ENCODE measurements at regions not wholly inside any gene's neighbourhood (a gene's known extent, or its start where the extent isn't known, plus 50 kb on each side); places are given as distances from the start of the nearest gene placed in this dataset.
A peak's percentile ranks its signal among the peaks of the same experiment; 100 is the strongest.

DNA sequence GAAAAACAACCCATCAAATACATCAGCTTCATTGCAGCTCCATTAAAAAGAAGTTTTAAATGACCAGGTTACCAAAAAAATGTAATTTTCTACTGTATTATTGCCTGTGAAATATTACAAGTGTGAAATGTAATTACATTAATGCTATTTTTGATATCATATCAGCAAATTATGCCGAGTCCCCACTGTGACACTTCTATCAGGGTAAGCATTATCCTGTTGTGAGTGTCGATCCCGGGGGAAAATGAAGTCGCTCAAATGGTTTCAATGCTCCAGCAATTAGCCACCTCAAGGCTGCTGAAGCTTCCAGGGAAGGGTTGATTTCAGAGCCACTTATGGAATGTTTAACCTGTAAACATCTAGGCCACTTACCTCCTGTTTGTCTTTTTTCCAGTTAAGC lies 70.4 kb downstream of the RCN1 start:
- DNase-seq (ENCODE audit: low read depth, low spot score): no peak
- H3K4me3 ChIP-seq (ENCODE audit: low read length): no peak overlapping the region

DNA sequence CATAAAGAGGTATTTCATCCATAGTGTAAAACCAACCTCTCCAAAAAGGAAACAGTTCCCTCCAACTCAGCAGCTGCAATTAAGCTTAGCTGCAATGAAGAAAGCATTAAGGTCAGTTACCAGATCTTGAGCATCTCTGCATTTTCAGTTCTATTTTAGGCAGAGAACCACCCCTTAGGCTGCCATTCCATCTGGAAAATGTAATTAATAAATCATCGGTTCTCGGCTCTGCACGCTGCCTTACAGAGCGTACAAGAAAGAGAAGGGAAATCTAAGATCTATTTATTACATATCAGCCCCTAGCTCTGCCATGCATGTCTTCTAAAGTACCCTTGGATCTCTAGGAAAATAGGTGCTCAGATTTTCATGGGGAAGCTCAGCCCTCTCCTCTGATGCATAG lies 71.5 kb downstream of the RCN1 start:
- DNase-seq (ENCODE audit: low read depth, low spot score): no peak
- peak overlapping the region; percentile 42 for H3K4me3 ChIP-seq (ENCODE audit: low read length)

- peak overlapping the region; percentile 42 for H3K4me3 ChIP-seq (ENCODE audit: low read length)
- peak; percentile 97 for DNase-seq (ENCODE audit: low read depth, low spot score)
These were observed 72.0 kb downstream of the RCN1 start for GRCh38 chr11:32162906-32163305.

GRCh38 chr11:32163557-32163956 lies 72.7 kb downstream of the RCN1 start:
- peak overlapping the region; percentile 17; the same call in 1 of the 2 replicates for H3K4me3 ChIP-seq (ENCODE audit: low read length)
- no peak for DNase-seq (ENCODE audit: low read depth, low spot score)

DNA sequence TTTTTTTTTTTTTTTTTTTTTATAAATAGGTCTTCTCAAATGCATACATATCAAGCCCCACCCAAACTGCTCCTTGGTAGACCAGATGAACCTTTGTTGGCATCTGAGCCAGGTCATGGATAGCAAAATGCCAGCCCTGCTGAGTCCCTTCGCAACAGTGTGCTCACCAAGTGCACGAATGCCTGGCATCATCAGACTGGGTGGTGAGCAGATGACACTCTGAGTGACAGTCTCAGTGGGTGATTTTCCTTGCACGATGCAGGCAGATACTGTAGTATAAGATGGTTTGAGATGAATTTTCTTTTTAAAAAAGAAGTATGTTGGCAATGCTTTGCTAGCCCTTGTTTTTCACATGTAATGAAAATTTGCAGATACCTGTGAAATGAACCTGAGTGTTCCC lies 74.0 kb downstream of the RCN1 start:
- DNase-seq (ENCODE audit: low read depth, low spot score): no peak

GRCh38 chr11:32168924-32169323 lies 78.0 kb downstream of the RCN1 start:
- DNase-seq (ENCODE audit: low read depth, low spot score): peak; percentile 83
- H3K4me3 ChIP-seq (ENCODE audit: low read length): no peak overlapping the region

More for the DNA sequence above, 74.0 kb downstream of the RCN1 start:
- H3K4me3 ChIP-seq (ENCODE audit: low read length): no peak overlapping the region

DNA sequence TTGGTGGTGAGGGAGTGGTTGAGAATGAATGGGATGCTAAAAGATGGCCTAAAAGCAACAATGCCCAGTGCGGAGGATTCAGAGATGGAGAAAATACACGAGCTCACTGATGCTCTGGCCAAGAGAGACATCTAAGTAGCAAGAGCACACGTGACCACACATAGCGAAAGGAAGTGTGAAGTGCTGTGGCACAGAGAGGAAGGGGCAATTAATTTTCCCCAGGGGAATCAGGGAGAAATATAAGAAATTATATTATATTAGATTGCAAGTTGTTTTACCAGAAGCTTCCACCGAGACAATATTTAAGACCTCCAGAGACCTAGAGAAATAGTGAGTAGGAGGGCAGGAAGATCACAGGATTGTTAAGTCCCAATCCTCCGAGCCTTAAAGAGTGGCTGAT lies 80.6 kb downstream of the RCN1 start:
- H3K4me3 ChIP-seq (ENCODE audit: low read length): no peak overlapping the region
- DNase-seq (ENCODE audit: low read depth, low spot score): no peak

- no peak for DNase-seq (ENCODE audit: low read depth, low spot score)
- no peak overlapping the region for H3K4me3 ChIP-seq (ENCODE audit: low read length)
These were observed 81.4 kb downstream of the RCN1 start for GRCh38 chr11:32172041-32172847.

GRCh38 chr11:32172848-32173834 lies 82.3 kb downstream of the RCN1 start:
- H3K4me3 ChIP-seq (ENCODE audit: low read length): no peak overlapping the region

GRCh38 chr11:32173977-32174376 lies 83.1 kb downstream of the RCN1 start:
- no peak overlapping the region for H3K4me3 ChIP-seq (ENCODE audit: low read length)
- DNase-seq (ENCODE audit: low read depth, low spot score): no peak

More at GRCh38 chr11:32172848-32173834, 82.3 kb downstream of the RCN1 start:
- DNase-seq (ENCODE audit: low read depth, low spot score): no peak

DNA sequence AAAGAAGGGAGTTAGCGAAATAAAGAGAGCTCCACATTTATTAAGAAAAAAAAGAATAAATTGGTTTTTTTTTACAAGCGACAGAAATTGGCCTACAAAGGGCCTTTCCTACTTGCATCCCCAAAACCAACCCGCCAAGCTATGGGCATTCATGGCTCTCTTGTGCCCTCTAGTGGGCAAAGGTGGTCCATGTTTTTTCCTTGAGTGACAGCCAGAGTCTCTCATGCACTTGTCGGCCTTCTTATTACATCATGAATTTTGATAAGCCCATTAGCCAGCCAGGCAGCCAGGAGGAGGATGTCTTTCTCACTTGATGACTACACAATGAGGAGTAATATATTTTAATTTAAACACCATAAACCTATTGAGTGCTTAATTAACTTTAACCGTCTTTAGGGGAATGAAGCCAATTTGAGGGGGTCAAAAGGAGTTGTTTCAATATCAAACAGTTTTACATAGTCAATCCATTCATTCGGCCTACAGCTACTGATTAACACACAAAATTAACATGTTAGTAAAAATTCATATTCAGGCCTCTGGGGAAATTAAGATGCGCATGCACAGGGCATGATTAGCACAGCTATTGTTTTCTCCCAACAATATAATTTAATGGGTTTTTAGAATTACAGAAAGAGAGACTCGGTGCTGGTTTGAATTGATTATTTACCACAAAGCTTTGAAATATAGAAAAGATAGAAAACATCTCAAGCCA lies 85.5 kb downstream of the RCN1 start:
- H3K4me3 ChIP-seq (ENCODE audit: low read length): no peak overlapping the region
- peak; percentile 92 for DNase-seq (ENCODE audit: low read depth, low spot score)

DNA sequence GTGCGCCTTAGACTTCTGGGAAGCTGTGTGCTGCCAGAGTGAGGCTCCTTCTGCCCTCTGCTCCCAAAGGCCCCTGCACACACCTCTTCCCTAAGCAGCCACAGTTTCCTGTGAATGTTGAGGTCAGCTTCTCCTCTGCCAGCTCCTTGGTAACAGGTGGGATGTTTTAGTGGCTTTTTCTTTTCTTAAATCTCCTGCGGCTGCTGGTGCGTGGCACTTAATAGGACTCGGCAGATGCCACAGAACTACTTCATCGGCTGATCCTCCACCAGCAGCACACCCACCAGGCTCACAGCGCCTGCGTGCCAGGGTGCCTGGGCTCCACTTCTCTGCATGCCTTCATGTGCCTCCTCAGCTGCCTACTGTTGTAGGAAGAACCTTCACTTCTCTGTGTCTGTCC lies 87.8 kb downstream of the RCN1 start:
- H3K4me3 ChIP-seq (ENCODE audit: low read length): no peak overlapping the region
- peak; percentile 55 for DNase-seq (ENCODE audit: low read depth, low spot score)

DNA sequence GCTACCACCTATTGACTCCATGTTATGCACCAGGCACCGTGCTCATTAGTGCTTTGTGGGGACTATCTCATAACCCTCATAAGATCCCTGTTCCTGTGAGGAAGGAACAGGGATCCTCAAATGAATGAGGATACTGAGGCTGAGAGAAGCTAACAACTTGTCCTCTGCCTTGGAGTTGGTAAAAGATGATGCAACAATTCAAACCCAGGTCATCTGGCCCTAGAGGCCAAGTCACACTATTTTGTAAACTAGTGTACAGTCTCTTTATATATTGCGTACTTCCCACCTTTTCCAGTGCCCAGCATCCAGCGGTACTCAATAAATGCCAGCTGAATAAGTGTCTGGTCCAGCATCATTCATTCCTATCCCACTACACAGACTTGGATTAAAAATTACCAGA lies 92.6 kb downstream of the RCN1 start:
- no peak for DNase-seq (ENCODE audit: low read depth, low spot score)
- H3K4me3 ChIP-seq (ENCODE audit: low read length): no peak overlapping the region

DNA sequence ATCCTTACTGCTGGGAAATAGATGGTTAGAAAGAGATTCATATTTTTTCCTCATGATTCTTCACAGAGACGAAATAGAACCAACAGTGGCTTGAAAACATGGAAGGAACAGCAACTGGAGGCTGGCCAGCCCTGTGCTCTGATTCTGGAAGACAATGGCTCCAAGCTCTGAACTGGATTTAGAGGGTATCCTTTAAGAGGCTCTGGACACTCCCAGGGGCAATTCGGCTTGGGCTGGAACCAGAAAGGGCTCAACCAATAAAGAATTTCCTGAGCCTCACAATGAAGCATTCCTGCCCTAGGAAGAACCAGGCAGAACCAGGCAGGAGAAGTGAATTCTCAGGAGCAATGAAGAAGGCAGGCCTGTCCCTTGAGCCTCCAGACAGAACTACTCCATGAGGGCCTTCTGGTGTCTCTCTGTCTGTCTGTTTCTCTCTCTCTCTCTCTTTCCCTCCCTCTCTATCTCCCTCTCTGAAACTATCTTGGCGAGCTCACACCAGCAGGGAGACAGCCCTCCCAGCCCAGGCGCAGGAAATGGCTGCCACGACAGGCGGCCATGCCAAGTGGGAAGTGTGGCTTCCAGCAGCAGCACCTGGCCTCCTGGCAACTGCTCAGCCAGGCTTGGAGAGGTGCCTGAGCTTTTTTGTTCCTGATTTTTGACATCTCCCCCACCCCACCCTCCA lies 93.3 kb downstream of the RCN1 start:
- no peak overlapping the region for H3K4me3 ChIP-seq (ENCODE audit: low read length)
- no peak for DNase-seq (ENCODE audit: low read depth, low spot score)

- H3K4me3 ChIP-seq (ENCODE audit: low read length): no peak overlapping the region
- DNase-seq (ENCODE audit: low read depth, low spot score): no peak
These were observed 94.0 kb downstream of the RCN1 start for GRCh38 chr11:32184723-32185376.

- DNase-seq (ENCODE audit: low read depth, low spot score): no peak
These were observed 95.2 kb downstream of the RCN1 start for GRCh38 chr11:32186118-32186517.

DNA sequence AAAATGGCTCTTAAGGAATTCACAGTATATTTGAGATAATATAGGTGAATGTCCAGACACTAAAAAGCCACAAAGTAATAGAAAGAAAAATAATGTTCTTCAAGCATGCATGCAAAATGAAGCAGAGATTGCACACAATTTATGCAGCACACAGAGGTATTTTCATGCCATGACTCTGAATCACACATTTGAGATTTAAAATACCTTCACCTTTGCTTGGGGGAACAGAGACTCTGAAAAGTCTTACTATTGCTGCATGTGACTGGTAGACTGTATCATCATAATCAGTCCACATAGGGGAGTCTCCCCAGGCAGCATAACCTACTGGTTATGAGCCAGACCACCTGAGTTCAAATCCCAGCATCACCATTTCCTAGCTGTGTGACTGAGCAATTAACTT lies 96.2 kb downstream of the RCN1 start:
- DNase-seq (ENCODE audit: low read depth, low spot score): no peak
- no peak overlapping the region for H3K4me3 ChIP-seq (ENCODE audit: low read length)

More at GRCh38 chr11:32186118-32186517, 95.2 kb downstream of the RCN1 start:
- no peak overlapping the region for H3K4me3 ChIP-seq (ENCODE audit: low read length)

DNA sequence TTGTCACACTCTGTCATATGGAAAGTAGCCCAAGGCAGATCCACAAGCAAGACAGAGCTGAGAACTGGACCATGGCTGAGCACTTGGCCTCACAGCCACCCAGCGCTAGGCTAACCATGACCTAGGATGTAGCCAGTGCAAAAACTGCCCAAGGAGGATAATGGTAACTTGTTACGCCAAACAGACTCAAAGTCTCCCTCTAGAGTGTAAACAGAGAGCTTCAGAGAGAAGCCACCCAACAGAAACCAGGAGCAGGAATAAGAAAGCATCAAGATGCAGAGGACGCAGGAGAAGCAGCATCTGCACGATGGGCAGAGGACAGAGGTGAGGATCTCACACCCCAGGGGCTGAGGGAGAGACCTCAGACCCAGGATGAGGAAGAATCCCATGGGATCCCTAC lies 97.9 kb downstream of the RCN1 start:
- DNase-seq (ENCODE audit: low read depth, low spot score): no peak

More for the DNA sequence above, 97.9 kb downstream of the RCN1 start:
- H3K4me3 ChIP-seq (ENCODE audit: low read length): no peak overlapping the region
